AG08396 (cell line): ENCODE measurements at regions not wholly inside any gene's neighbourhood (a gene's known extent, or its start where the extent isn't known, plus 50 kb on each side); places are given as distances from the start of the nearest gene placed in this dataset.

ENCODE experiments used
- DNase-seq: peaks from one replicate; pipeline ENCODE4 v3.0.0; 2012; ENCODE audit warnings: low spot score, mixed read lengths

DNA sequence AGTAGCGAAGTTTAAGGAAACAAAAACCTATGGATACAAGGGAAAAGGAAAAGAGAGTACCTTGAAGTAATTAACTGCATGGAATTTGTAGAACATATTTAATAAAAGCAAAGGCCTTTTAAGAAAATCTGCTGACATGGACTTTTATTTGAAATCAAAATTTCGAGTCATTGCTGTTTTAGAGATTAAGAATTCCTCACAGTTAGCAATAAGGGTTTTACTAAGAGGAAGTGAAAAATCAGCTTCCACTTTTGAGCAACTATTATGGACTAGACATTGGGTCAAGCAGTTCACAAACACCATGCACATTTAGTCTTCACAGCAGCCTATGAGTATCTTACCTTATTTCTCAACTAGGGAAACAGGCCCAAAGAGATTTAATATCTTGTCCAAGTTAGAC lies 876.3 kb downstream of the BCL11A start:
- DNase-seq: no peak

GRCh38 chr2:59674100-59674499 lies 879.4 kb downstream of the BCL11A start:
- no peak for DNase-seq

DNA sequence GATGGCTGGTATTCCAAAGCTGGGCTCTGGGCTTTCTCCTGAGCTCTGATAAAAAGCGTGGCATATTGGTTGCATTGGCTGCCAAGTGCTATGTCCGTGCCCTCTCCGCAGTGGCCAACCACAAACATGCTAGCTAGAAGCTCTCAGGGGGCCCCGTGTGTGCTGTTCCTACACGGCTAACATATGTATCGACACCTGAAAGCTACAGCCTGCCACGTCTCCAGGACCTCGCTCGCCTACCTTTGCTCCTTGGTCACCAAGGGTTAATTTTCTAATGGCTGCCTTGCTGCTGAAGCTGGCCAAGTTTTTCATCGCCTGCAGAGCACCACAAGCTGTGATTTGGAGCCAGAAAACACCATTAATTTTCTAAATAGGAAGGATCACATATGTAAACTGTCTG lies 888.4 kb downstream of the BCL11A start:
- no peak for DNase-seq

DNA sequence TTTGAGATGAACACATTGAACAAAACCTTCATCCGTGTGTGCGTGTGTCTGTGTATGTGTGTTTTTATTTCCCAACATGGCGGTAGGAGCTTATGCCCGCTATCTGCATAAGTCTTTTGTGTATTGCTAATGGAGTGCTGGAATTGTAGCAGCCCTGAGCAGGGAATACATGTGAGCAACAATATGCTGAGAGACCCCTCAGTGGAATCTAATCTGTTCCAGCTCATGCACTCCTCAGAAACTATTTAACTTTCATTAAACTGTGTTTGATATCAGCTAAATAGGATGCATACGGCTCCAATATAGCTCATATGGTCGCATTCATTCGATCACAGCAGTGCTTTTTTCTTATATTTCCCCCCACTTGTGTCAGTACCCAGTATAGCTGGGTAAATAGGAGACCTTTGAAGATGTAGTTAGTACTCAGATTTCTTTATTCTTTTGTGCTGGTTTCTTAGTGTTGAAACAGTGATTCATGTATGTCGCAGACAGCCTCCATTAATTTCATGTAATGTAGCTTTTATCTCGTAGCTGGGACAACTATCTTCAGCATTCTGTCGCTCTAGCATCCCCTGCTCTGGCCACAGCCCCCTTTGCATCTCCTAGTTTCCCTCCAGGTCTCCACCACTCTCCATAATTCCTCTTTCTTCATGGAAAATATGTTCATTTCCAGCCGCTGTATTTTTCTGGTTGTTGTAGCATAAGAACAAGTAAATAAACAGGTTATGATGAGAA lies 891.2 kb downstream of the BCL11A start:
- DNase-seq: no peak

- DNase-seq: no peak
These were observed 893.2 kb downstream of the BCL11A start for GRCh38 chr2:59660262-59660661.

GRCh38 chr2:59658906-59659635 lies 894.4 kb downstream of the BCL11A start:
- DNase-seq: no peak

DNA sequence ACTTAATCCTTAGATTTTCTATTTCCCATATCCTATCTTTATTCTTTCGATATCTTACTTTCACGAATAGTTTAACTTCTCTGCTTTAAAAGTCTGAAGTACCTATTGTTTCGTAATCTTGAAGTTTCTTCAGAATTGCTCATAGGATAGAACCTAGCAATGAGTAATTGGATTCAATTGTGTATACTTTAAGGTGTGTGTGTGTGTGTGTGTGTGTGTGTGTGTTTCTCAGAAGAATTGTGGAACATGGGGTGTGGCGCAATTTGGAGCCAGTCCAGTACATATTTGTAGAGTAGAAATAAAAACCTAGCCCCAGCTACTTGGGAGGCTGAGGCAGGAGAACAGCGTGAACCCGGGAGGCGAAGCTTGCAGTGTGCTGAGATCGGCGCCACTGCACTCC lies 897.6 kb downstream of the BCL11A start:
- DNase-seq: no peak

- no peak for DNase-seq
These were observed 898.7 kb downstream of the BCL11A start for GRCh38 chr2:59654710-59655109.

DNA sequence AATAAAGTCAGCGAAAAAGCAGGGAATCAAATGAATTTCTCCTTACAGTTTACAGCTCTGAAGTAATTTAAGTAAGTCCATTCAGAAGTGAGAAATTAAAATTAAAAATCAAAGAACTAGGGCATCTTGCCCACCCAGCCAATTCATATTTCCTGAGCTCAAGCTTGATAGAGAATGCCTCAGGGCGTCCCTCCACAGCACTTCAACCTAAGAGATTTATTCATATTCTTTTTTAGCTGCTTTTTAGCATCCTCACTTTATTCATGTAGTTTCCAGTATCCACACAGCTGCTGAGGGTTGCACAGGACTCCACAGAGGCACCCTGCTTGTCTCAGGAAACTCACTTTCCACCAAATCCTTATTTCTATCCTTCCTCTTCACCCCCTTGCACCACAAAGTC lies 900.3 kb downstream of the BCL11A start:
- no peak for DNase-seq

DNA sequence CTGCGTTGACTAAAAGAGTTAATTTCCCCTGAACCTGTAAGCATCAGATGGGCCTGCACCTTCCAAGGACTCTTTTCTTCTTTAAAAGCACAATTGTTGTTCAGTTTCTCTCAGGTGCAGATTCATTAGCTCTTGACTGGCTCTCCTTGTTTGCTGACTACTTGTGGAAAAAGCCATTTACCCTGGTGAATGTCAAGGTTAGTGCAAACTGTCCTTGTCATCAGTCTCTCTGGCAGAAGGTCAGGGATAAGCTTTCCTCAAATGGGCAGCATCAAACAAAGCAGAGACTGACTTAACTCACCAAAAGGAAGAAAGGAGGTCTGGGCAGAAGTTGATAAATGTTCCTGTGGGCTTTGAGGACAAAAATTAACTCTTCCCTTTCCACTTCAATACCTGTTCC lies 922.7 kb downstream of the BCL11A start:
- no peak for DNase-seq

- DNase-seq: no peak
These were observed 925.9 kb downstream of the BCL11A start for GRCh38 chr2:59627599-59627998.

DNA sequence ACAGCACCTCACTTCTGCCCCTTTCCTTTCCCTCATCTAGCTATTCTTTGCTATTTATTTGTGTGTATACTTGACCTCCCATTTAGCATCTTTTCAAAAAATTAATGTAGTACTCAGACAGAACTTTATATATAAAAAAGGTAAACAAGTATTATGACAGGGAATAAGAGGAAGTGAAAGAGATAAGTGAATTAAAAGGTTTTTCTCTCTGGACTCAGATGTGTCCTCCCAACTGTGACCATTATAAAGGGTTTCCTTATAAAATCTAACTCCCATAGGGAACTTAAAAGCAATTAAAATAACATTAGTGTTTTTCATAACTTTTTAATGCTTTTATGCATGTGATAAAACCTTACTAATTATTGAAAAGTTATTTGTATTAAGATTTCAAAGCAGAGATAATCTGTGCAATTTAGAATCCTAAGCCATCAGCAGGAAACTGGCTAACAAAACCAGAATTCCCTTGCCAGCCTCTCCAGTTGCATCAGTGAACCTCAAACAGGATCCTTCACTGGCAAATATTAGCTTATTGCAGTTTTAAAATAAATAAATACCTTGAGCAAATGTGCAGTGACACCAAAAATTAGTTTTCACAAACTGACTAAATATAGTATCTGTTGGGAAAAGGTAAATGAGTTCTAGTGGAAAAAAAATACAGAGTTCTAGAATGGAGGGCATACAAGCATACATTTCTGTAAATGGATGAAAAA lies 930.7 kb downstream of the BCL11A start:
- DNase-seq: no peak

DNA sequence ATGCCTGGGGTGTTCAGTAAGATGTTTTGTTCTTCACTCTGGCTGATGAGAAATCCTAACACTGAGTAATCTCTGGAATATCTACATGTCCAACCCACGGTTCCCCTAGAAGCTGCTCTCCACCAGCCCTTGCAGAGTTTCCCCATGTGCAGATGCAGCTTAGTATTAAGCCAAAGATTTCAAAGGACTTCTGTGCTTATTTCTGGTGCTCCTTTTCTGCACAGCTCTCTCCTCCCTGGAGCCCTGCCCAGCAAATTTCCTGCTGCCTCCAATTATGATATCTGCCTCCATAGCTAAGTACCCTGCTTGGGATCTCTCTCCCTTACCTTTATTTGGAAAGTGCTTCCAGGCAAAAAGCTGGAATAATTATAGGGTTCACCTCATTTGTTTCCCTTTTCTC lies 949.3 kb downstream of the BCL11A start:
- DNase-seq: no peak

DNA sequence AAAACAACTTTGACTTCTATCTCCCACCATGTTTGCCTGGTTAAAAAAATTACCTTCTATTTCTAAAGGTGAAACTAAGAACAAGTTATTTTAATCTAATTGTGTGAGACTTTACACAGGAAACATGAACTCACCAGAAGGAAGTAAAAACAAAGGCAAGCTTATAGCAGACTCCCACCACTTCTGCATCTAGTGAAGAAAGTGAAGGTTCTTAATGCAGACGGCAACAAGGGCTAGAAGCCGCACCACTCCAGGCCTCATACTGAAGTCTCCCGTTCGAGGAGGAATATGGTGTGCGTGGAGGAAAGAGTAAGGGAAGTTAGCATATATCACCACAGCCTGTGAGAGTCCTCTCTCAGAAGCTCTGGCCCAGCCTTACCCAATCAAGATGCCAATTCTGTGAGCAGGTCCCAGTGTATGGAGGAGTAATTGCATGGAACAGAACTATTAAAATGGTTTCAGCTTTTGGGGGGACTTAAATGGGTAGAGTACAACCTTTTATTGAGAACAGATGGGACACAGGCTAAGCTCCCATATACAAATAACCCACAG lies 958.7 kb downstream of the BCL11A start:
- no peak for DNase-seq

GRCh38 chr2:59590798-59591197 lies 962.7 kb downstream of the BCL11A start:
- no peak for DNase-seq

DNA sequence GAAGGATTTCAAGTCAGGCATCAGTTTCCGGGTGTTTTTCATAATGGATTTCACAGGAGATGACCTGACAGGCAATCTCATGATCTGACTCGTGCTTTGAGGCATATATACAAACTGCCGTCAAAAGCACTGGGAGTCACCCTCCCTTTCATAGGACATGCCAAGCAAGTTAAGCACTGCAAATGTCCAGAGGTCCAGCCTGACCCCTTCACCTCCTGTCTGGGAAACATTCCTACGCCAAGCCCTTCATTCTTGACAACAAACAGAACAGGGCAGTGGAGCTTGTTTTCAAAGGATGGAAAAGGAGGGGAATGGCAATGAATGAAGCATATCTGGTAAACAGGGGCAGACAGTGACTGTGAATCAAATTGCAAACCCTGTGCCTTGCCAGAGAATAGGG lies 963.6 kb downstream of the BCL11A start:
- DNase-seq: no peak

DNA sequence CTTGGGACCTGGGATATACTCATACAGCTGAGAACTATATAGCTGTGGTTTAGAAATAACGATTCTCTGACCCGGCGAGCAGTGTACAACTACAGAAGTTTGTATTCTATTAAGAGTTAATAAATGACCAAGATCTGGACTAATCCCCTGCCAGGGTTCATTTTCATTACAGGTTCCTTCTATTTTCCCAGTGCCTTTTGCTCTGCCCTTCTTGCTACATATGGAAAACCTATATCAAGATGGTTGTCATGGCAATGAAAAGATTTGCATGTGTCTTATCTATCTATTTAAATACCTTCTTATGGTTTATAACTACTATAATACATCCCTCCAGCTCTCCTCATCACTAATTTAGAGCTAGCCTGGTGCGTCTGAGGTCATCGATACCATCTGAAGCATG lies 965.2 kb downstream of the BCL11A start:
- no peak for DNase-seq

DNA sequence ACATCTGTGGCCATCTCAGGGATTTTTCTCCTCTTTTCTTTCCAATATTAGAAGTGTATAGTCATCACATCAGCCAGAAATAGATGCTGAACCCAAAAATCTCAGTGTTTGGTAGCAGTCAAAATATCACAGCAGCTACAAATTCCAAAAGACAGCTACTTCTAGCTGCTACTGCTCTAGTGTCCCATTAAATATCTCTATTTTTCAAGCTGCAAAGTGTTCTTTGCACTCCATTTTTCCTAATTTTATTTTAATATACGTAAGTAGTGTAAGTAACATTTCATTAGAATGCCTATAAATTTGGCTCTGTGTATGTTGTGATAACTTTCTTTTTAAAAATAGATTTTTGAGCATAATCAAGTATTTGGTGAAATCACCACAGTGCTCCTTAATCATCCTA lies 967.3 kb downstream of the BCL11A start:
- DNase-seq: no peak

DNA sequence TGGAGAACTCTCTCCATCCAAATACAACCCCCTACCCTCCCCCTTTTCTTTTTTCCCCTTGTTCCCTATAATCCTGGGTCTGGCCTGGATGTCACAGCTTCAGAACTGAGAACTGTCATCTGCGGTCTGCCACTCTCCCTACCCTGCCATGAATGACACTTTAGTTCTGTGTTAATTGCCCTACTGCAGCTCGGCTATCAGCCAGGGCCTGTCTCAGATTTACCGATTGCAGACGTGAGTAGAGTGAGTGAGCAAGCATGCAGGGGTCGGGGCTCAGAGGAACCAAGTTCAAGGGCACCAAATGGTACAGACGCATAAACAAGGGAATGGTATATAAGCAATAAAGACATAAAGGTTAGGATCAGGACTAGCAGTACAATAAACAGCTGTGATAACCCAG lies 967.8 kb downstream of the BCL11A start:
- DNase-seq: no peak

DNA sequence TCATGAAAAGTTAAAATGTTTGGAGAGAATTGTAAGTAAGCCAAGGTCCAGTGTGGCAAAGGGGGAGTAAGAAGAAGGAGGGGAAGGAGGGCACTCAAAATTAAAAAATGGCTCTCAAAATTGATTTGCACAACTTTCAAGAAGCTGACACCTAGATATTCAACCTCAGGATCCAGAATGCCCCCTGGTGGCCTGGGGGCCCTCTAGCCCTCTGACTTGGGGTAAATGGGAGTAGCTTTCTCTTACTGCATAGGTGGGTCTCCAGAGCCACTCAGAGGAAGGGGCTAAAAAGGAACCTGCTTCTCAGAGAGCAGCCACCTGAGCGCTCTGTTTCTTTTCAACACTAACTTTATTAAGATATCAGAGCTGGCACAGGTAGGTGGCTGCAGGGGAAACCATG lies 968.5 kb downstream of the BCL11A start:
- no peak for DNase-seq

- no peak for DNase-seq
These were observed 970.2 kb downstream of the BCL11A start for GRCh38 chr2:59583173-59583765.

GRCh38 chr2:59578349-59578748 lies 975.1 kb downstream of the BCL11A start:
- no peak for DNase-seq

- DNase-seq: no peak
These were observed 978.3 kb downstream of the BCL11A start for GRCh38 chr2:59575191-59575590.
